ENCODE measurements at regions not wholly inside any gene's neighbourhood (a gene's known extent, or its start where the extent isn't known, plus 50 kb on each side); places are given as distances from the start of the nearest gene placed in this dataset.

DNA sequence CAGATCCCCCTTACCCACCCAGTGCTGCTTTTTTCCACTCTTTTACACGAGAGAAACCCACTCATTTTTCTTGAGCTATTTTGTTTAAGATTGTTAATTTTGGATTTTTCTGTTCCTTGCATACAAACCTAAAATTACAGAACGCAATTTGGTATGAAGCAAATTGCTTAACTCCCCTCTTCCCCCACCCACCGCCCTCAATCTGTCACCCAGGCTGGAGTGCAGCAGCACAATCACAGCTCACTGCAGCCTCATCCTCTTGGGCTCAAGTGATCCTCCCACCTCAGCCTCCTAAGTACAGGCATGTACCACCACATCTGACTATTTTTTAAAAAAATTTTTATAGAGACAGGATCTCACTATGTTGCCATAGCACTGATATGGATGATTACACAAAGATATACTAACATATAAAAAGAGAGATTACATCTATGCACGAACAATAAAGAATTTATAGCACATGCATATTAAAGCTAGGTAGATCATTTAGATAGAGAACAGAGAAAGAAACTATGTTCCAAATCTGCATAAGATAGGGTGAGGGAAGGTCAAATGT, 203.6 kb downstream of the PIK3R1 start (continued):
- TF ChIP-seq, protein P1, sequence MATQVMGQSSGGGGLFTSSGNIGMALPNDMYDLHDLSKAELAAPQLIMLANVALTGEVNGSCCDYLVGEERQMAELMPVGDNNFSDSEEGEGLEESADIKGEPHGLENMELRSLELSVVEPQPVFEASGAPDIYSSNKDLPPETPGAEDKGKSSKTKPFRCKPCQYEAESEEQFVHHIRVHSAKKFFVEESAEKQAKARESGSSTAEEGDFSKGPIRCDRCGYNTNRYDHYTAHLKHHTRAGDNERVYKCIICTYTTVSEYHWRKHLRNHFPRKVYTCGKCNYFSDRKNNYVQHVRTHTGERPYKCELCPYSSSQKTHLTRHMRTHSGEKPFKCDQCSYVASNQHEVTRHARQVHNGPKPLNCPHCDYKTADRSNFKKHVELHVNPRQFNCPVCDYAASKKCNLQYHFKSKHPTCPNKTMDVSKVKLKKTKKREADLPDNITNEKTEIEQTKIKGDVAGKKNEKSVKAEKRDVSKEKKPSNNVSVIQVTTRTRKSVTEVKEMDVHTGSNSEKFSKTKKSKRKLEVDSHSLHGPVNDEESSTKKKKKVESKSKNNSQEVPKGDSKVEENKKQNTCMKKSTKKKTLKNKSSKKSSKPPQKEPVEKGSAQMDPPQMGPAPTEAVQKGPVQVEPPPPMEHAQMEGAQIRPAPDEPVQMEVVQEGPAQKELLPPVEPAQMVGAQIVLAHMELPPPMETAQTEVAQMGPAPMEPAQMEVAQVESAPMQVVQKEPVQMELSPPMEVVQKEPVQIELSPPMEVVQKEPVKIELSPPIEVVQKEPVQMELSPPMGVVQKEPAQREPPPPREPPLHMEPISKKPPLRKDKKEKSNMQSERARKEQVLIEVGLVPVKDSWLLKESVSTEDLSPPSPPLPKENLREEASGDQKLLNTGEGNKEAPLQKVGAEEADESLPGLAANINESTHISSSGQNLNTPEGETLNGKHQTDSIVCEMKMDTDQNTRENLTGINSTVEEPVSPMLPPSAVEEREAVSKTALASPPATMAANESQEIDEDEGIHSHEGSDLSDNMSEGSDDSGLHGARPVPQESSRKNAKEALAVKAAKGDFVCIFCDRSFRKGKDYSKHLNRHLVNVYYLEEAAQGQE (IDR thresholded peaks at IDR 0.05; ENCODE audit: unreplicated experiment), result no peak
- TF ChIP-seq NANOG (IDR thresholded peaks at IDR 0.05; ENCODE audit: borderline replicate concordance), result no peak

DNA sequence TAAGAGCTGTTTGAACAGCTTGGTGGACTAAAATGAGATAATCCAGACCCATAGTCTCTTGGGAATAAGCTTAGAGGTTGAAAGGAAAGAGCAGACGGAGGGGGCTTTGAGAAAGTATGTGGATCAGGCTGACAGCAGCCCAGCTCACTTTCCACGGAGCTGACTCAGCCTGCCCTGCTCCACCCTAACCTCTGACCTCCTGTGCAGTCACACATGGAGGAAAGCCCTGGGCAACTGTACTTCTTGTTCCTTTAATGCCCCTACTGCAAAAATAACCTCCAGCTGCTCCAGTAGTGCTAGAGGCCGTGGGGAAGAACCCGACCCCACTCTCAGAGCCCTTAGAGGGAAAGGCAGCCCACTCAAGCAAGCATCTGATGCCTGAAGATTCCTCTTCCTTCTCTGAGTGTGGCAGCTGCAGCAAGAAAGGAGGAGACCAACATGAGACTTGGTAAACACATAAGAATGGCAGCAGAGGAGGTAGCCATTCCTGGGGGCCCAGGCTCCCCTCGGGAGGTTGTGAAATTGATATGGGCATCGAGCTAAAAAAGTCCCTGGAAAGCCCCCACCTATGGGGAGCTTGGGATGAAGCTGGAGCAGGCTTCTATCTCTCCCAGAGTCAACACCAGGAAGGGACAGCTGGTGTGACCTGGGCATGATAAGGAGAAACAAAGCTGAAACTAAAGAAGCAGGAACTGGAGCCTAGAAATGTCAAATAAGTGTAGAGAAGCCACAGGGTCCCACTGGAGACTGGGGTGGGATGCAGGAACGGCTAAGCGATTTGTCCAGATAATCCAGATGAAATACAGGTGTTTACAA, 204.3 kb downstream of the PIK3R1 start:
- H3K4me3 ChIP-seq, result no peak overlapping the region
- no peaks in the 10 kb centered on the region for H3K36me3 ChIP-seq (ENCODE audit: insufficient read depth)
- H3K9me3 Mint-ChIP-seq, result no peaks in the 10 kb centered on the region
- ATAC-seq, result no peak
- H3K9me2 ChIP-seq (ENCODE audit: insufficient read depth), result no peaks in the 10 kb centered on the region
- H3K27ac Mint-ChIP-seq, result no peak overlapping the region; the same call in 1 of the 2 replicates
- H3K4me1 Mint-ChIP-seq, result peaks cover 8% of the 10 kb centered on the region; the same call in 2 of the 3 replicates
- no peaks in the 10 kb centered on the region for H3K79me2 ChIP-seq (replicated peaks; ENCODE audit: insufficient read depth)
- H3F3A ChIP-seq (replicated peaks; ENCODE audit: low read depth), result no peaks in the 10 kb centered on the region
- no peaks in the 10 kb centered on the region for H4K20me1 ChIP-seq (replicated peaks; ENCODE audit: insufficient read depth)
- H3K4me3 Mint-ChIP-seq, result no peak overlapping the region
- H3K4me1 ChIP-seq (ENCODE audit: insufficient read depth), result no peaks in the 10 kb centered on the region
- H3K27ac ChIP-seq (ENCODE audit: low read depth), result no peak overlapping the region
- DNase-seq (ENCODE audit: low spot score), result no peak
- H3K36me3 Mint-ChIP-seq (ENCODE audit: low read depth), result no peaks in the 10 kb centered on the region
- H2AFZ ChIP-seq, result peak overlapping the region; percentile 38; the same call in 1 of the 2 replicates
- peaks cover 4% of the 10 kb centered on the region for H3K27me3 Mint-ChIP-seq (ENCODE audit: insufficient read depth, low read depth, poor library complexity)
- no peaks in the 10 kb centered on the region for H3K27me3 ChIP-seq (ENCODE audit: insufficient read depth)
- no peak overlapping the region for H3K4me2 ChIP-seq
- TF ChIP-seq EZH2 (IDR thresholded peaks at IDR 0.05; ENCODE audit: low read depth, unreplicated experiment), result no peak
- TF ChIP-seq, protein P2, sequence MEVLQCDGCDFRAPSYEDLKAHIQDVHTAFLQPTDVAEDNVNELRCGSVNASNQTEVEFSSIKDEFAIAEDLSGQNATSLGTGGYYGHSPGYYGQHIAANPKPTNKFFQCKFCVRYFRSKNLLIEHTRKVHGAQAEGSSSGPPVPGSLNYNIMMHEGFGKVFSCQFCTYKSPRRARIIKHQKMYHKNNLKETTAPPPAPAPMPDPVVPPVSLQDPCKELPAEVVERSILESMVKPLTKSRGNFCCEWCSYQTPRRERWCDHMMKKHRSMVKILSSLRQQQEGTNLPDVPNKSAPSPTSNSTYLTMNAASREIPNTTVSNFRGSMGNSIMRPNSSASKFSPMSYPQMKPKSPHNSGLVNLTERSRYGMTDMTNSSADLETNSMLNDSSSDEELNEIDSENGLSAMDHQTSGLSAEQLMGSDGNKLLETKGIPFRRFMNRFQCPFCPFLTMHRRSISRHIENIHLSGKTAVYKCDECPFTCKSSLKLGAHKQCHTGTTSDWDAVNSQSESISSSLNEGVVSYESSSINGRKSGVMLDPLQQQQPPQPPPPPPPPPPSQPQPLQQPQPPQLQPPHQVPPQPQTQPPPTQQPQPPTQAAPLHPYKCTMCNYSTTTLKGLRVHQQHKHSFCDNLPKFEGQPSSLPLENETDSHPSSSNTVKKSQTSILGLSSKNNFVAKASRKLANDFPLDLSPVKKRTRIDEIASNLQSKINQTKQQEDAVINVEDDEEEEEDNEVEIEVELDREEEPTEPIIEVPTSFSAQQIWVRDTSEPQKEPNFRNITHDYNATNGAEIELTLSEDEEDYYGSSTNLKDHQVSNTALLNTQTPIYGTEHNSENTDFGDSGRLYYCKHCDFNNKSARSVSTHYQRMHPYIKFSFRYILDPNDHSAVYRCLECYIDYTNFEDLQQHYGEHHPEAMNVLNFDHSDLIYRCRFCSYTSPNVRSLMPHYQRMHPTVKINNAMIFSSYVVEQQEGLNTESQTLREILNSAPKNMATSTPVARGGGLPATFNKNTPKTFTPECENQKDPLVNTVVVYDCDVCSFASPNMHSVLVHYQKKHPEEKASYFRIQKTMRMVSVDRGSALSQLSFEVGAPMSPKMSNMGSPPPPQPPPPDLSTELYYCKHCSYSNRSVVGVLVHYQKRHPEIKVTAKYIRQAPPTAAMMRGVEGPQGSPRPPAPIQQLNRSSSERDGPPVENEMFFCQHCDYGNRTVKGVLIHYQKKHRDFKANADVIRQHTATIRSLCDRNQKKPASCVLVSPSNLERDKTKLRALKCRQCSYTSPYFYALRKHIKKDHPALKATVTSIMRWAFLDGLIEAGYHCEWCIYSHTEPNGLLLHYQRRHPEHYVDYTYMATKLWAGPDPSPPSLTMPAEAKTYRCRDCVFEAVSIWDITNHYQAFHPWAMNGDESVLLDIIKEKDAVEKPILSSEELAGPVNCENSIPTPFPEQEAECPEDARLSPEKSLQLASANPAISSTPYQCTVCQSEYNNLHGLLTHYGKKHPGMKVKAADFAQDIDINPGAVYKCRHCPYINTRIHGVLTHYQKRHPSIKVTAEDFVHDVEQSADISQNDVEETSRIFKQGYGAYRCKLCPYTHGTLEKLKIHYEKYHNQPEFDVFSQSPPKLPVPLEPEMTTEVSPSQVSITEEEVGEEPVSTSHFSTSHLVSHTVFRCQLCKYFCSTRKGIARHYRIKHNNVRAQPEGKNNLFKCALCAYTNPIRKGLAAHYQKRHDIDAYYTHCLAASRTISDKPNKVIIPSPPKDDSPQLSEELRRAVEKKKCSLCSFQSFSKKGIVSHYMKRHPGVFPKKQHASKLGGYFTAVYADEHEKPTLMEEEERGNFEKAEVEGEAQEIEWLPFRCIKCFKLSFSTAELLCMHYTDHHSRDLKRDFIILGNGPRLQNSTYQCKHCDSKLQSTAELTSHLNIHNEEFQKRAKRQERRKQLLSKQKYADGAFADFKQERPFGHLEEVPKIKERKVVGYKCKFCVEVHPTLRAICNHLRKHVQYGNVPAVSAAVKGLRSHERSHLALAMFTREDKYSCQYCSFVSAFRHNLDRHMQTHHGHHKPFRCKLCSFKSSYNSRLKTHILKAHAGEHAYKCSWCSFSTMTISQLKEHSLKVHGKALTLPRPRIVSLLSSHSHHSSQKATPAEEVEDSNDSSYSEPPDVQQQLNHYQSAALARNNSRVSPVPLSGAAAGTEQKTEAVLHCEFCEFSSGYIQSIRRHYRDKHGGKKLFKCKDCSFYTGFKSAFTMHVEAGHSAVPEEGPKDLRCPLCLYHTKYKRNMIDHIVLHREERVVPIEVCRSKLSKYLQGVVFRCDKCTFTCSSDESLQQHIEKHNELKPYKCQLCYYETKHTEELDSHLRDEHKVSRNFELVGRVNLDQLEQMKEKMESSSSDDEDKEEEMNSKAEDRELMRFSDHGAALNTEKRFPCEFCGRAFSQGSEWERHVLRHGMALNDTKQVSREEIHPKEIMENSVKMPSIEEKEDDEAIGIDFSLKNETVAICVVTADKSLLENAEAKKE (CRISPR knock-in tag; IDR thresholded peaks at IDR 0.05), result no peak
- TF ChIP-seq EZH2phosphoT487 (IDR thresholded peaks at IDR 0.05; ENCODE audit: unreplicated experiment), result no peak
- no peak for TF ChIP-seq POLR2AphosphoS5 (IDR thresholded peaks at IDR 0.05; ENCODE audit: low read depth)
- no peak for TF ChIP-seq STAT1 (IDR thresholded peaks at IDR 0.05; ENCODE audit: unreplicated experiment)
- TF ChIP-seq, protein P3, sequence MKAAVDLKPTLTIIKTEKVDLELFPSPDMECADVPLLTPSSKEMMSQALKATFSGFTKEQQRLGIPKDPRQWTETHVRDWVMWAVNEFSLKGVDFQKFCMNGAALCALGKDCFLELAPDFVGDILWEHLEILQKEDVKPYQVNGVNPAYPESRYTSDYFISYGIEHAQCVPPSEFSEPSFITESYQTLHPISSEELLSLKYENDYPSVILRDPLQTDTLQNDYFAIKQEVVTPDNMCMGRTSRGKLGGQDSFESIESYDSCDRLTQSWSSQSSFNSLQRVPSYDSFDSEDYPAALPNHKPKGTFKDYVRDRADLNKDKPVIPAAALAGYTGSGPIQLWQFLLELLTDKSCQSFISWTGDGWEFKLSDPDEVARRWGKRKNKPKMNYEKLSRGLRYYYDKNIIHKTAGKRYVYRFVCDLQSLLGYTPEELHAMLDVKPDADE (IDR thresholded peaks at IDR 0.05), result no peak
- no peak for TF ChIP-seq NANOG (IDR thresholded peaks at IDR 0.05; ENCODE audit: borderline replicate concordance)
- TF ChIP-seq JUNB (IDR thresholded peaks at IDR 0.05; ENCODE audit: unreplicated experiment), result no peak
- no peak for TF ChIP-seq ZNF331 (CRISPR knock-in tag; IDR thresholded peaks at IDR 0.05; ENCODE audit: low read depth)

Measured in GM23338 (cell line).